ENCODE measurements at regions not wholly inside any gene's neighbourhood (a gene's known extent, or its start where the extent isn't known, plus 50 kb on each side); places are given as distances from the start of the nearest gene placed in this dataset.
"Not testable (repeated sequence)": the region's sequence is repeated elsewhere in the genome, so short reads cannot be mapped to it uniquely, and the experiment has no call there.

DNA sequence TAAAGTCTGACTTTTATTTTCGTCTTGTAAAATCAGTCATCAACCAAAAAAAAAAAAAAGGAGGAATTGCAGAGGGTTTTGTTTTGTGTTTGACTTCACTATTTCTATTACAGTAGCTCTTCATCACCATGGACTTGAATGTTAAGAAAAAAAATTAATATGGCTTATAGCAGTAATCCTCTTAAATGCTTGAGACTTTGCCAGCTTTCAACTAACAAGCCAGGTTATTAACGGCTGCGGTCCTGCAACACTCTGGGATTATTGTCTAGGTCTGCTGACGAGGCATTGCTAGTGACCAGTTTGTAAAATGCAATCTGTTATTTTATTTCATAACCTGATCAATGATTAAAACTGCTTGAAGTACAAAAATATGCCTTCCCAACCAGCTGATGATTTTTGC lies 647.2 kb upstream of the KLHL1 start:
- no peak for DNase-seq

- no peak for DNase-seq
Measured at GRCh38 chr13:70747262-70747661, 639.0 kb upstream of the KLHL1 start.

DNA sequence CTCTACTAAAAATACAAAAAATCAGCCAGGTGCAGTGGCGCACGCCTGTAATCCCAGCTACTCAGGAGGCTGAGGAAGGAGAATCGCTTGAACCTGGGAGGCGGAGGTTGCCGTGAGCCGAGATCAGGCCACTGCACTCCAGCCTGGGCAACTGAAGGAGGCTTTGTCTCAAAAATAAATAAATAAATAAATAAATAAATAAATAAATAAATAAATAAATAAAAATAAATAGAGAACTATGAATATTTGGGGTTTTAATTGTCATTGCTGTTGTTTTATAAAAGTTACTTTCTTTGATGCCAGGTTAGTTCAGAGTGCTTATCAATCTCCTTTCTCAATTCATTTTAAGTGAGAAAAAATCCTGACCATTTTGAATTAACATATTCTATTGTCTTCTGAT lies 638.2 kb upstream of the KLHL1 start:
- DNase-seq: not testable (repeated sequence)

GRCh38 chr13:70736622-70737317 lies 628.5 kb upstream of the KLHL1 start:
- DNase-seq: no peak

- no peak for DNase-seq
Measured at GRCh38 chr13:70732611-70733010, 624.4 kb upstream of the KLHL1 start.

GRCh38 chr13:70729369-70729768 lies 621.1 kb upstream of the KLHL1 start:
- no peak for DNase-seq

DNA sequence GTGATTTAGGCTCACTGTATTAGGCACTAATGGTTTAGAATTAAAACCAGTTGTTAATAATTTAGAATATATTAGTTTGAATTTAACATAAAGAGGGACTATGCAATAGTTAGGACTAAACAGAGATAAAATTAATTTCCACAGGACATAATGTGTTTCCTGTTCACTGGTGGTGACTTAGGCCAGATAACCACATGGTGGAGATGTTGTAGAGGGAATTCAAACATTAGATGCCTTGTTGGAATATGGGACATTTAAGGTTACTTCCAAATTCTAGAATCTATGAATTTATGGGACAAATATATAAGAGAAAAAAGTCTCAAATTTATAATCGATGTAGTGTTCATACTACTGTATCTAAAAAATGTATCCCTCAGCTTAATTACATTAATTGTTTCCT lies 615.5 kb upstream of the KLHL1 start:
- DNase-seq: no peak

DNA sequence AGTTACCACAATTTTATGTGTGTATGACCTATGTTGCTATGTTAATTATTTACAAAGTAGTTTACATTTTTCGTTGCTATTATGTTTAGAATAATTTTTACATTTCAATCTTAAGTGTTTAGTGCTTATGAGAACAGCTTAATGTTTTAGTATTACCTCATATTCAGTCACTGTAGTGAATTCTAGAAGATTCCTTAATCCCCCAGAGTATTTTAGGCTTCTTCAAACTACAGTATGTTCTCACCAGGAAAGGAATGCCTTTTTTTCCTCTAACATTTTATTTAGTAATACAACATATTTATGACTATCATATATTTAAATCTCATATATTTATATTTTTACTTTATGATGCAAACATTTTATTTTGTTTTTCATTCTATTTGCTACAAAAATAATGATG lies 612.1 kb upstream of the KLHL1 start:
- no peak for DNase-seq

DNA sequence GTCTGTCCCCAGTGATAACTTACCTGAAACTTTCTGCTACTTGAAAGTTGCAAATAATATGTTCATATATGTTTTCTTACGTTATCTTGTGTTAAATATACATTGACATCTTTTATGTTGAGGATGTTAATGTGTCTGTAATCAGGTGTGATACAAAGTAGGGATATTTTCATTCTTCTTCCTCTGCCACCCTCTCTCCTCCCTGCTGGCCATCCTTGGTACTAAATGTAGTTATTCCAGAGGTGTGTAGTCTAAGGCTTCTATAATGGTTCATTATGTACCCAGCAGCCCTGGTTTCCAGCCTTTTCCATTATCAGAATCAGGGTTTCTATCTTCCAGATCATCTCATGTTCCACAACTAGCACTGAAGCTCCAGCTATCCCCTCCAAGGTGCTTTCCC lies 606.7 kb upstream of the KLHL1 start:
- DNase-seq: no peak

DNA sequence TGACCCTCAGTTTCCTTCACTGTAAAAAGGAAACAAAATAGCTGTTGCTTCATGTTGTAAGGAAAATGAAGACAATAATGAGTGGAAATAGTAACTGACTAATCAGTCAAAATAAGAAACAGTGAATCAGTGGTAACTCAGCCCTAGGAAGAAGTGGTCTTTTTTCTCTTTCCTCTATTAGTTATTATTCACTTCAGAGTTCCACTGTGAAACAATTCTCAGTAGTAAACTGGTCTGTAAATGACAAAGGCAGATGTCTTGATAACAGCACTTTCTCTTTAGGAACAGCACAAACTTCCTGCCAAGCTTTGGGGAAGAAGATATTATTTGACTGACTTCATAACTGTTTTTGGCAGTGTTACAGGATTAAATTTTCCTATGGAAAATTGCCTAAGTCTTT lies 600.5 kb upstream of the KLHL1 start:
- no peak for DNase-seq

- DNase-seq: no peak
Measured at GRCh38 chr13:70703755-70704154, 595.5 kb upstream of the KLHL1 start.

DNA sequence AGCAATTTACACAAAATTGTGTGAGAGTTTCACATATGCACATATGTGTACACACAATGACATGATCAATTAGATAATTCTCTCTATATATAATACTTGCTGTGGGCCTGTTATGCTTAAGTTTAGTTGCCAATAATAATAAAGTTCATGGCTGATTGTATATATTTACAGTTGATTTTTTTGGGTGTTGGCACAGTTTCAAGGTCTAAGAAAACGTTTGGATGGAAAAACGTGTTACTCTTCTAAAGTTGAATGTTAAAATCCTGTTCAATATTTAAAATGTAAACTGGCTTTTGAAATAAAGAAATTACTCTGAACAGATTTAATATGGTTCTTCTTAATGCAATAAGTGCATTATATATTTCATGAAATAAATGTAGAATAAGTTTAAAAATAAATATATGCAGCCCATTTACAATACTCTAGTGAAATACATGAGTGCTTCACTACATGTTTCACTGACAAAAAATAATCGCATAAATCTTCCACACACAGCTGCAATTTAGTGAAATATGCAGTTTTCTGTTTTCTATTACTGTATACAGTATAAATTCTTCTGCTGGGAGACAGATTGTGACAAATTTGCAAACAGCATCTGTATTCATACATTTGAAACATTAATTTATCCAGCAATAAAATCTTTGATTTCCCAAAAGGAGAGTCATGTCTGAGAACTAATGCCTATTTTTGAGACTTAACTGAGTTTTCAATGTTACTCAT lies 586.9 kb upstream of the KLHL1 start:
- DNase-seq: no peak

DNA sequence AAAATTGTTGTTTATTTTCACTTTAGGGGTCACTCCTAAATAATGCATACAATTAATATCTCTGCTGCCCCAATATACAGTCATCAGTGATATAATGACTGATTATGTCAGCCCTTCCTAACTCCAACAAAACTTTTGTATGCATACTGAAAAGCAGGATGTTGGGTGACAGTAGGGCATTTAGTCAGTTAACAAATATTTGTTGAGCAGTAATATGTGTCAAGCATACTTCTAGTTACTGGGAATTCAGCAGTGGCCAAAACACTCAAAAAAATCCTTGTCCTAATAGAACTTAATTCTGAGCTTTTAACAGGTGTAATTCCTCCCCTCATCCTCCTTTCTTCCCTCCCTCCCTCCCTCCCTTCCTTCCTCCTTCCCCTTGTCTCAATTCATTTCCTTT lies 560.7 kb upstream of the KLHL1 start:
- no peak for DNase-seq

DNA sequence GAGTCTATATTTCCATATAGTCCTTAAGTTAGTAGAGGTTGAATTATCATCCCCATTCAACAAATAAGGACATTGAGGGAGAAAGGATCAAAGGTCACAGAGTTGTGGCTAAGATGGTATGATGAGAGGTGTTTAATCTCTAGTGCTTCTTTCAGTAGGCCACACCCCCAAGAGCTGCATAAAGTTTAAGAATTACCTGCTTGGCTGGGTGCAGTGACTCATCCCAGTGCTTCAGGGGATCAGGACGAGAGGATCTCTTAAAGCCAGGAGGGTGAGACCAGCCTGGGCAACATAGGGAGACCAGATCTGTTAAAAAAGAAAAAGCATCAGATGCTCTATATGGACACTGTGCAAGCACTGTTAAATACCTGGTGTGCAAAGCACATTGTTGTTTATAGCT lies 560.0 kb upstream of the KLHL1 start:
- no peak for DNase-seq

DNA sequence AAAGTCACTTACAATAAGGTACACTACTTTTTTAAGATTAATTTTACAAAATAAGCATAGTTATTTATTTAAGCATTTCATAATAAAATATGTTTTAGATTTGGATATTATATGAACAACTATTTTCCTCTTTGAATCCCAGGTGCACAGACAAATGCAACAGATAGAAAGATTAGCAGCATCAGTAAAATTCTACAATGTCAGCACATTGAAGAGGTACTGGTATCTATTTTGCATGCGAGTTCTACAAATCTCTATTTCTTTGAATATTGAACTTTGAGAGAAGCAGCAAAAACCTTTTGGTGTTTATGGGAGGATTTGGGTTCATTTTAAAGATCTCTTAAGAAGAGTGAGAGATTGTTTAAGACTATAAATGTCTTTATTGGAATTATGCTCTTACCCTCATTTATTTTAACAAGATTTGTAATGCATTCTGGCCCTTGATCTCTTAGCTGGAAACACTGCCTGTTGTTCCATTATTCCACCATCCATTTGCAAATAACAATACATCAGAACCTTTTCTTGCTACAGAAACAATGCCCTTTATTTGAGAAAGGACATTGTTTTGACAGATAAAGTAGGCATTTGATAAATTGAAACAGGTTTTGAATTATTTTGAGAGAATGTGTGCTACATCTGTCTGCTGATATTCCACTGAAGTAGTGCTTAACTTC lies 558.8 kb upstream of the KLHL1 start:
- DNase-seq: no peak

DNA sequence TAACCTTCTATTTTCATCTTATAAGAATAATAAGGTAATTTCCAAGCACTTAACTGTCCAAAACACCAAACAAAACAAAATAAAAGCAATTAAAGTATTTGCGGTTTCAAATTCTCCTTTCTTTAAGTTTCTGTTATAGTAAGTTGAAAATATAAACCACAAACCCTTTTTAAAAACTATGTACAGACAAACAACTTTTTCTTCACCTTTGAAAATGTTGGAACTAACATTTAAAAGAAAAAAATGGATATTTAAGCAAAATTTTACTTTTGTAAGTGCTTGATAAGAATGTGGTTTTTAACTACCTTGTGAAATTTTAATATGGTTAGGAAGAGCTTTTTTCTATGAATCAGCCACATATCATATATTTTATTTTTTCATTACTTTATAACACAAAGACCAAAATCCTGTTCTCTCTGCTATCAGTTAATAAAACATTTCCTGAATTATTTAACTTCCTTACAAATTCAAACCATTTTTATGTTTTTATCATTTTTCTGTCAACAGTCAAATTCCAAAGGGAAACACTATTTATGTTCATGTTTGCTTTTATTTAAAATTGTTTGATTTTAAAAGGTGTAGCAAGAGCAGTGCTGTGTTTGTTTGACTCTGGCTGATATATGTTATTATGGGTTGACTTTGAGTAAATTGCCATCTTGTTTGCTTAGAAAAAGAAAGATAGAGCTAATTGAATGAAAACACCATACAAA lies 554.1 kb upstream of the KLHL1 start:
- no peak for DNase-seq

DNA sequence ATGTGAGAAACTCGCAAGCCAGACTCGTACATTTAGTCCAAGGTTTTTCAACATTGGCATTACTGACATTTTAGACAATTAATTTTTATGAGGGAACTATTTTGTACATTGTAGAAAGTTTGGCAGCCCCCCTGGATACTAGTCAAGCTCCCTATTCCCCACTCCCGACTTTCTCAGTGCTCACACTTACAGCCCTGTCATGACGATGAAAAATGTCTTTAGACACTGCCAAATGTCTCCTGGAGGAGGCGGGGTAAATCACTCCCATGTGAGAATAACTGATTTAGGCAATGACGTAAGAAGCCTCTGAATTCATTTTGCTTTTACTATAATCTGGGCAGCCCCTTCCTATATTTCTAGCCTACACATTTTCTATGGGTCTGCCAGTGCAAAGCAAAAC lies 535.8 kb upstream of the KLHL1 start:
- DNase-seq: no peak

- no peak for DNase-seq
Measured at GRCh38 chr13:70634893-70635292, 526.6 kb upstream of the KLHL1 start.

DNA sequence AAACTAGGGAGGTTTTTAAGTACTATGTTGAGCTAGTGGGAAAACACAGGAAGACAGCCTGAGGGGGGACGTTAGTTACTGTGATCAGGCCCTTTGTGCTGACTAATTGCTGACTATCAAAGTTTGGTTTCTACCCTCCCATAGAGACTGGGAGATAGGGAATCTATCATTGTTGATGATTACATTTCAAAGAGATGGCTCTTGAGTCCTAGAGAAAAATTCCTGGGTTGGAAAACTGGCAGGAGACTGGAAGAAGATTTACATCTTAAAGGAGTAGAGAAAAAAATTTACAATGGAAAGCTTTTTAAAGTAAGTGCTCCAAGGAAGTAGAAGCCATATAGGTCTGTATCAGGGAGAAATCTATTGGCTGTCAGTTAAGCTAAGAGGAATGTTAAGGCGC lies 522.0 kb upstream of the KLHL1 start:
- DNase-seq: no peak

DNA sequence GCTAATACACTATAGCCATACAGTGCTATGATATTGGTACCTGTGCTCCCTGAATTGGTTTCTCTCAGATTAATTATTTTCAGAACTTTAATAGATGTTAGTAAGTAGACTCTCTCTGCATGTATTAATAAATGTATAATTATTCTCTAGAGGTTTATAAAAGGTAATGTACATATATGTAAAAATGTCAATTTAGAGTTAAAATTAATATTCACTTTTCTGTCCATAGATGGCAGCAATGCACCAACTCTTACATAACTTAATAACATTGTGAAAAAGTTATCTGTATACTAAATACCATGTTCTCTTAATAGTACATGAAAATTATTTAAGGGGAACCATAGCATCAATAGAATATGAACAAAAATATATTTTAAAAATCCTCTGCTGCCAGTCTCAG lies 515.0 kb upstream of the KLHL1 start:
- no peak for DNase-seq

DNA sequence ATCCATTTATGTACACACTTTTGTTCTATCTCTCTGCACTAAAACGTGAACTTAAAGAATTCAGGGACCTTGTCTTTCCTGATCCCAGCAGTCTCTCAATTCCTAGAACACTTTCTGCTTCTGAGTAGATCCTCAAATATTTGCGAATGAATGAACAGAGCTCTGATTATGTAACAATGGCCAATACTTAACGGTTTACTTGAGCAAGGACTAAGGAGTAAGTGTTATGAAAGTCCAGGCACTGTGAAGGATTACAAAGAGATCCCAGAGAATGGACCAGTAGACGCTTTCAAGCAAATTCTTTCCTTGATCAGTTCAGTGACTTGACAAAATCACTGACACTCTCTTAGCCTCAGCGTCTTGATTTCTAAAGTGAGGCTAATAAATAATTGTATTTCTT lies 514.5 kb upstream of the KLHL1 start:
- no peak for DNase-seq

DNA sequence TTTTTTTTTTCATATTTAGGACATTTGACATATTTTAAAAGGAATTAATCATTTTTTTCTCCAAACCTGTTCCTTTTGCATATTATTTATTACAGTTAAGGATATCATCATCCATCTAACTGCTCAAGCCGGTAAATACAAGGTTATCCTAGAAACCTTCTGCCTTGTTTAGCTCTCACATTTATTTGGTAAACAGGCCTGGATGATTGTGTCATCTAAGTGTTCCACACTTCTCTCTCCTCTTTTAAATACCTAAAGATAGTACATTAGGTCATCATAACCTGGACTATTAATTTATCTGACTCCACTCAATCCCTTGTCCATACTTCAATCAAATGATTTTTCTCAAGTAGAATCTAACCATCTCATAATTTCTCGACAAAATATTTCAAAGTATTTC lies 511.7 kb upstream of the KLHL1 start:
- no peak for DNase-seq

DNA sequence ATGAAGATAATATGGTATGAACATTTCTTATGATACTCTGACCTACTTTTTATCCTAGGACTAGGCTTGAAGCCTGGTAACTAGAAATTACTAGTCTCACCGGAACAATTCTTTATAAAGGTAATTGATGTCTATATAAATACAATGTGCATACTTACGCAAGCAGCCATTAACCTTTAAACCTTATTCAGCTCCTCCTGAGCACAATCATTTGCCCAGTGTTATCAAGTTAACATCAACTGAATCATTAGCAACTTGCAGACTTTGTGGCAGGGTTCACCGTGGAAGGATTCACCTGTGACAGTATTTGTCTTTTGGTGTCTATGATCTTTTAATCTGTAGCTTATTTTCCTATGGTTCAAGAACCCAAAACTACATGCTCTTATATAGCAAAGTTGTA lies 508.6 kb upstream of the KLHL1 start:
- no peak for DNase-seq

DNA sequence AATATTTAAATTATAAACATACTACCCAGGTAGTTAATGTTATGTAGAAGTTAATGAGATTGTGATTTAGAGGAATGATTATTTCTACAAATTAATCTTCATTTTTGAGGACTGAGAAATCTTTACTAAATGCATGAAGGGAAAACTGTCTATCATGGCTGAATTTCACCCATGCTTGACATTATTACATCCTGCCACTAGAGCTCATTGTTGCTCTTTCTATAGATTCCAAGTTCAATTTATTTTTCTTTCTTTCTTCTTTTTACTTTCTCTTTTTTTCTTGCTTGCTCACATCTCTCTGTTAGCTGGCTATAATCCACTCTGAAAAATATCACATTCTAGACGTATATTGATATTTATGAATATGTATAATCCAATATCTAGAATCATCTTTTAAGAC lies 505.0 kb upstream of the KLHL1 start:
- DNase-seq: no peak
